ENCODE measurements at regions not wholly inside any gene's neighbourhood (a gene's known extent, or its start where the extent isn't known, plus 50 kb on each side); places are given as distances from the start of the nearest gene placed in this dataset.

DNA sequence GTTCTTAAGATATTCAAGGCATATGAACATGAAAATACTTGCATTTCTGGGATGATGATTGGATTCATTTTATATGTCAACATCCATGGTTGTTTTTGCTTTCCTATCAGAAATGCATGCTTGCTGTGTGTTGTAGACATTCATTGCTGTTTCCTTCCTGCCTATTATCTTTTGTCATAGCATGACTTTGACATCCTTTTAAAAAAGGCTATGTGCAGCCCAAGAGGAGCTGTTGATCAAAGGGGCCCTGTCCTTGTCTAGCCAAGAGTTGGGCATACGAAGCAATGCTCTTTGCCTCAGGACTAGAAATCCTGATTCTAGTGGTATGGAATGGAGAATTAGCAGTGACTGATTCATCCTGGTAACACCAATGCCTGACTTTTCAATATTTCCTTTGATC, 143.1 kb downstream of the RNF144B start (continued):
- TF ChIP-seq ELF1 (IDR thresholded peaks at IDR 0.05; ENCODE audit: borderline replicate concordance, low read depth) (no peak), POLR2A (IDR thresholded peaks at IDR 0.05; ENCODE audit: borderline replicate concordance, extremely low read depth, insufficient read depth, insufficient read length) (no peak), POLR2AphosphoS5 (IDR thresholded peaks at IDR 0.05; ENCODE audit: low read depth, low read length) (no peak), ZNF274 (IDR thresholded peaks at IDR 0.05; ENCODE audit: low read depth, low read length) (no peak), JUND (IDR thresholded peaks at IDR 0.05) (no peak), RAD21 (IDR thresholded peaks at IDR 0.05; ENCODE audit: low read depth) (no peak), CBX3 (IDR thresholded peaks at IDR 0.05; ENCODE audit: low read depth) (no peak), CEBPB (IDR thresholded peaks at IDR 0.05; ENCODE audit: low read depth) (no peak)
- TF ChIP-seq, protein P1, sequence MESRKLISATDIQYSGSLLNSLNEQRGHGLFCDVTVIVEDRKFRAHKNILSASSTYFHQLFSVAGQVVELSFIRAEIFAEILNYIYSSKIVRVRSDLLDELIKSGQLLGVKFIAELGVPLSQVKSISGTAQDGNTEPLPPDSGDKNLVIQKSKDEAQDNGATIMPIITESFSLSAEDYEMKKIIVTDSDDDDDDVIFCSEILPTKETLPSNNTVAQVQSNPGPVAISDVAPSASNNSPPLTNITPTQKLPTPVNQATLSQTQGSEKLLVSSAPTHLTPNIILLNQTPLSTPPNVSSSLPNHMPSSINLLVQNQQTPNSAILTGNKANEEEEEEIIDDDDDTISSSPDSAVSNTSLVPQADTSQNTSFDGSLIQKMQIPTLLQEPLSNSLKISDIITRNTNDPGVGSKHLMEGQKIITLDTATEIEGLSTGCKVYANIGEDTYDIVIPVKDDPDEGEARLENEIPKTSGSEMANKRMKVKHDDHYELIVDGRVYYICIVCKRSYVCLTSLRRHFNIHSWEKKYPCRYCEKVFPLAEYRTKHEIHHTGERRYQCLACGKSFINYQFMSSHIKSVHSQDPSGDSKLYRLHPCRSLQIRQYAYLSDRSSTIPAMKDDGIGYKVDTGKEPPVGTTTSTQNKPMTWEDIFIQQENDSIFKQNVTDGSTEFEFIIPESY (IDR thresholded peaks at IDR 0.05; ENCODE audit: extremely low read depth, insufficient replicate concordance, low read length), result no peak

DNA sequence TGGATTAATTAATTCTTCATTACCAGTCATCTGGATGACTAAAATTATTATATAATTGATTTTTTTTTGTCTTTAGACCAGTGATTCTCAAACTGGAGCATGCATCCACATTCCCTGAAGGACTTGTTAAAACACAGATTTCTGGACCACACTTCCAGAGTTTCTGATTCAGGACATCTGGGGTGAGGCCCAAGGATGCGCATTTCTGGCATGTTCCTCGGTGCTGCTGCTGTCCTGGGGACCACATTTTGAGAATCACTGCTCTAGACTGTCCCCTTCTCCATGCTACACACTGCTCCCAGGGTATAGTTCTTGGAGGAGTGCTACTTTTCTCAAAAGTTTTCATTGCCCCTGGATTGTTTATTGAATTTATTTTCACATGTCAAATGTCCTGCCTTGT, 145.0 kb downstream of the RNF144B start:
- no peak overlapping the region for H3K4me3 ChIP-seq (replicated peaks in 1 of 2; ENCODE audit: low read depth in 1 of 2, low read length in 2 of 2)
- no peaks in the 10 kb centered on the region; a peak in 1 of 4 replicates for H3K4me1 ChIP-seq (ENCODE audit: control insufficient read depth in 1 of 2, insufficient read depth in 2 of 2, low read length in 2 of 2)
- ChIA-PET RAD21 (ENCODE audit: low non-redundant PET in 1 of 2, low total read pairs in 2 of 2, uncharacterized antibody in 2 of 2, unreplicated experiment in 2 of 2) (no interaction called here), CTCF (no interaction called here), POLR2A (no interaction called here)
- no peaks in the 10 kb centered on the region for H3K27me3 ChIP-seq (ENCODE audit: insufficient read depth, low read length)
- ATAC-seq, result no peak
- H4K20me1 ChIP-seq (ENCODE audit: insufficient read depth), result no peaks in the 10 kb centered on the region
- no peak for DNase-seq (ENCODE audit: low read depth, low spot score)
- BruUV-seq (replicated peaks), result no TSS peak
- no peak overlapping the region for H3K27ac ChIP-seq (ENCODE audit: low read depth, low read length)
- H3K4me2 ChIP-seq (ENCODE audit: low read length), result no peak overlapping the region
- no peaks in the 10 kb centered on the region for H3K9me2 ChIP-seq (ENCODE audit: insufficient read depth)
- H3K79me2 ChIP-seq (ENCODE audit: insufficient read depth, low read length), result no peaks in the 10 kb centered on the region
- no peak overlapping the region for H2AFZ ChIP-seq (ENCODE audit: low read depth, low read length, poor library complexity, severe bottlenecking)
- no peaks in the 10 kb centered on the region for H3K9me3 ChIP-seq (ENCODE audit: control insufficient read depth in 1 of 2, insufficient read depth in 1 of 2, low read depth in 1 of 2, low read length in 2 of 2)
- TF ChIP-seq EZH2 (IDR thresholded peaks at IDR 0.05), result no peak
- no peak for TF ChIP-seq SP1 (IDR thresholded peaks at IDR 0.05; ENCODE audit: low read depth)
- TF ChIP-seq POLR2AphosphoS5 (IDR thresholded peaks at IDR 0.05; ENCODE audit: low read depth, low read length), result no peak
- TF ChIP-seq ZFX (IDR thresholded peaks at IDR 0.05), result no peak
- intact Hi-C loops (cut with micrococcal nuclease), result loop anchor here (5.0 kb wide), 1 partner anchor 215 kb away; no protein-coding TSS in a partner anchor
- no peaks in the 10 kb centered on the region for H3K36me3 ChIP-seq (ENCODE audit: control insufficient read depth in 1 of 2, insufficient read depth in 2 of 2, low read length in 2 of 2)
- no peak overlapping the region for H3K9ac ChIP-seq (ENCODE audit: low read length)
